ENCODE measurements at regions not wholly inside any gene's neighbourhood (a gene's known extent, or its start where the extent isn't known, plus 50 kb on each side); places are given as distances from the start of the nearest gene placed in this dataset.

GRCh38 chr17:71287071-71287823, 833.6 kb upstream of the SOX9 start:
- H3K4me3 ChIP-seq (ENCODE audit: low read depth, low read length): no peak overlapping the region
- peak; percentile 11 for DNase-seq (ENCODE audit: low read depth)
- TF ChIP-seq CTCF (conservative IDR thresholded peaks at IDR 0.05; ENCODE audit: low read depth, low read length): no peak

- no peak overlapping the region for H3K4me3 ChIP-seq (ENCODE audit: low read depth, low read length)
- no peak for TF ChIP-seq CTCF (conservative IDR thresholded peaks at IDR 0.05; ENCODE audit: low read depth, low read length)
- DNase-seq (ENCODE audit: low read depth): no peak
Measured at GRCh38 chr17:71292006-71292405, 828.8 kb upstream of the SOX9 start.

- no peak overlapping the region for H3K4me3 ChIP-seq (ENCODE audit: low read depth, low read length)
- TF ChIP-seq CTCF (conservative IDR thresholded peaks at IDR 0.05; ENCODE audit: low read depth, low read length): no peak
- no peak for DNase-seq (ENCODE audit: low read depth)
Measured at GRCh38 chr17:71296005-71296404, 824.8 kb upstream of the SOX9 start.

- no peak overlapping the region for H3K4me3 ChIP-seq (ENCODE audit: low read depth, low read length)
- no peak for TF ChIP-seq CTCF (conservative IDR thresholded peaks at IDR 0.05; ENCODE audit: low read depth, low read length)
- DNase-seq (ENCODE audit: low read depth): no peak
Measured at GRCh38 chr17:71301063-71301462, 819.8 kb upstream of the SOX9 start.

- peak; percentile 4 for DNase-seq (ENCODE audit: low read depth)
- H3K4me3 ChIP-seq (ENCODE audit: low read depth, low read length): no peak overlapping the region
- TF ChIP-seq CTCF (conservative IDR thresholded peaks at IDR 0.05; ENCODE audit: low read depth, low read length): no peak
Measured at GRCh38 chr17:71302721-71303549, 817.9 kb upstream of the SOX9 start.

- no peak for TF ChIP-seq CTCF (conservative IDR thresholded peaks at IDR 0.05; ENCODE audit: low read depth, low read length)
- no peak overlapping the region for H3K4me3 ChIP-seq (ENCODE audit: low read depth, low read length)
- no peak for DNase-seq (ENCODE audit: low read depth)
Measured at GRCh38 chr17:71304498-71305158, 816.2 kb upstream of the SOX9 start.
